ENCODE measurements at regions not wholly inside any gene's neighbourhood (a gene's known extent, or its start where the extent isn't known, plus 50 kb on each side); places are given as distances from the start of the nearest gene placed in this dataset.

- no peak overlapping the region for H3K4me3 ChIP-seq (ENCODE audit: low read depth, low read length)
These were observed 342.9 kb downstream of the MYCN start for GRCh38 chr2:16283071-16283850.

GRCh38 chr2:16282511-16282910, 342.2 kb downstream of the MYCN start:
- H3K4me3 ChIP-seq (ENCODE audit: low read depth, low read length), result no peak overlapping the region

- H3K4me3 ChIP-seq (ENCODE audit: low read depth, low read length), result no peak overlapping the region
These were observed 341.3 kb downstream of the MYCN start for GRCh38 chr2:16281451-16282335.

- no peak overlapping the region for H3K4me3 ChIP-seq (ENCODE audit: low read depth, low read length)
These were observed 339.7 kb downstream of the MYCN start for GRCh38 chr2:16280081-16280480.

- no peak overlapping the region for H3K4me3 ChIP-seq (ENCODE audit: low read depth, low read length)
These were observed 339.3 kb downstream of the MYCN start for GRCh38 chr2:16279641-16280040.

GRCh38 chr2:16279201-16279570, 338.8 kb downstream of the MYCN start:
- H3K4me3 ChIP-seq (ENCODE audit: low read depth, low read length), result no peak overlapping the region

GRCh38 chr2:16278421-16279200, 338.3 kb downstream of the MYCN start:
- no peak overlapping the region for H3K4me3 ChIP-seq (ENCODE audit: low read depth, low read length)

- H3K4me3 ChIP-seq (ENCODE audit: low read depth, low read length), result no peak overlapping the region
These were observed 336.8 kb downstream of the MYCN start for GRCh38 chr2:16277117-16277516.

GRCh38 chr2:16275661-16276060, 335.3 kb downstream of the MYCN start:
- no peak overlapping the region for H3K4me3 ChIP-seq (ENCODE audit: low read depth, low read length)

GRCh38 chr2:16275131-16275530, 334.8 kb downstream of the MYCN start:
- no peak overlapping the region for H3K4me3 ChIP-seq (ENCODE audit: low read depth, low read length)

GRCh38 chr2:16273111-16273510, 332.8 kb downstream of the MYCN start:
- no peak overlapping the region for H3K4me3 ChIP-seq (ENCODE audit: low read depth, low read length)

GRCh38 chr2:16272038-16272788, 331.9 kb downstream of the MYCN start:
- H3K4me3 ChIP-seq (ENCODE audit: low read depth, low read length), result no peak overlapping the region

GRCh38 chr2:16271231-16271896, 331.0 kb downstream of the MYCN start:
- H3K4me3 ChIP-seq (ENCODE audit: low read depth, low read length), result no peak overlapping the region

GRCh38 chr2:16270441-16270840, 330.1 kb downstream of the MYCN start:
- H3K4me3 ChIP-seq (ENCODE audit: low read depth, low read length), result no peak overlapping the region

- no peak overlapping the region for H3K4me3 ChIP-seq (ENCODE audit: low read depth, low read length)
These were observed 328.1 kb downstream of the MYCN start for GRCh38 chr2:16268301-16269000.

- no peak overlapping the region for H3K4me3 ChIP-seq (ENCODE audit: low read depth, low read length)
These were observed 326.2 kb downstream of the MYCN start for GRCh38 chr2:16266571-16266970.

GRCh38 chr2:16264931-16265540, 324.7 kb downstream of the MYCN start:
- no peak overlapping the region for H3K4me3 ChIP-seq (ENCODE audit: low read depth, low read length)

- H3K4me3 ChIP-seq (ENCODE audit: low read depth, low read length), result no peak overlapping the region
These were observed 324.1 kb downstream of the MYCN start for GRCh38 chr2:16264491-16264890.

- no peak overlapping the region for H3K4me3 ChIP-seq (ENCODE audit: low read depth, low read length)
These were observed 323.0 kb downstream of the MYCN start for GRCh38 chr2:16263241-16263890.

Measured in iPS-11a (cell line).